Progenitor cell of endocrine pancreas (in vitro differentiated cells): ENCODE measurements at regions not wholly inside any gene's neighbourhood (a gene's known extent, or its start where the extent isn't known, plus 50 kb on each side); places are given as distances from the start of the nearest gene placed in this dataset.

Experiments used
- DNase-seq: peaks from one replicate; pipeline ENCODE4 v3.0.0; 2021; ENCODE audit warnings: low spot score; ENCODE audit not compliant: unreplicated experiment
- H3K27ac Mint-ChIP-seq: 2 replicates; pipeline ENCODE4 v1.8.0; 2021; ENCODE audit warnings: mild to moderate bottlenecking, moderate library complexity, mixed read lengths
- H3K27me3 Mint-ChIP-seq: 2 replicates; pipeline ENCODE4 v1.8.0; 2021; ENCODE audit warnings: mixed read lengths
- H3K36me3 Mint-ChIP-seq: 2 replicates; pipeline ENCODE4 v1.8.0; 2022; ENCODE audit warnings: mixed read lengths; ENCODE audit not compliant: insufficient read depth
- H3K4me1 Mint-ChIP-seq: 2 replicates; pipeline ENCODE4 v1.8.0; 2021; ENCODE audit warnings: low read depth, mixed read lengths
- H3K4me3 Mint-ChIP-seq: 2 replicates; pipeline ENCODE4 v1.8.0; 2021; ENCODE audit warnings: low read depth, mild to moderate bottlenecking, moderate library complexity, mixed read lengths
- H3K9me3 Mint-ChIP-seq: 2 replicates; pipeline ENCODE4 v1.8.0; 2021; ENCODE audit warnings: low read depth, mixed read lengths
- CTCF ChIP-seq: fragments of 200-600 bp; sonication (generic); IDR thresholded peaks from one replicate; pipeline ENCODE4 v1.5.0; 2021; ENCODE audit warnings: antibody characterized with exemption, mild to moderate bottlenecking; ENCODE audit not compliant: unreplicated experiment

- TF ChIP-seq CTCF: no peak
- peaks cover 40% of the 10 kb centered on the region for H3K4me1 Mint-ChIP-seq
- H3K9me3 Mint-ChIP-seq: no peaks in the 10 kb centered on the region
- H3K27me3 Mint-ChIP-seq: peaks cover 5% of the 10 kb centered on the region
- H3K4me3 Mint-ChIP-seq: no peak overlapping the region
- H3K27ac Mint-ChIP-seq: no peak overlapping the region
- no peak for DNase-seq
- no peaks in the 10 kb centered on the region for H3K36me3 Mint-ChIP-seq
Measured at GRCh38 chr15:96181217-96181616, 149.3 kb upstream of the NR2F2 start.

- no peak for TF ChIP-seq CTCF
- Mint-ChIP-seq H3K27me3 (peaks cover 5% of the 10 kb centered on the region), H3K4me1 (peaks cover 40% of the 10 kb centered on the region), H3K4me3 (no peak overlapping the region), H3K27ac (no peak overlapping the region), H3K9me3 (no peaks in the 10 kb centered on the region), H3K36me3 (no peaks in the 10 kb centered on the region)
- DNase-seq: no peak
Measured at GRCh38 chr15:96181873-96182301, 148.6 kb upstream of the NR2F2 start.

- TF ChIP-seq CTCF: no peak
- no peaks in the 10 kb centered on the region for H3K36me3 Mint-ChIP-seq
- peaks cover 5% of the 10 kb centered on the region for H3K27me3 Mint-ChIP-seq
- H3K9me3 Mint-ChIP-seq: no peaks in the 10 kb centered on the region
- H3K27ac Mint-ChIP-seq: peak overlapping the region; percentile 88
- H3K4me1 Mint-ChIP-seq: peaks cover 40% of the 10 kb centered on the region
- no peak overlapping the region for H3K4me3 Mint-ChIP-seq
- DNase-seq: no peak
Measured at GRCh38 chr15:96182736-96183513, 147.6 kb upstream of the NR2F2 start.

- Mint-ChIP-seq H3K9me3 (no peaks in the 10 kb centered on the region), H3K27me3 (peaks cover 5% of the 10 kb centered on the region), H3K27ac (peak overlapping the region; percentile 88), H3K36me3 (no peaks in the 10 kb centered on the region), H3K4me1 (peaks cover 40% of the 10 kb centered on the region), H3K4me3 (peak overlapping the region; percentile 42)
- no peak for TF ChIP-seq CTCF
- DNase-seq: no peak
Measured at GRCh38 chr15:96183514-96183850, 147.0 kb upstream of the NR2F2 start.

GRCh38 chr15:96183867-96184266 lies 146.6 kb upstream of the NR2F2 start:
- no peak for TF ChIP-seq CTCF
- Mint-ChIP-seq H3K27ac (peak overlapping the region; percentile 88), H3K27me3 (peaks cover 5% of the 10 kb centered on the region), H3K4me1 (peaks cover 40% of the 10 kb centered on the region), H3K4me3 (peak overlapping the region; percentile 42), H3K36me3 (no peaks in the 10 kb centered on the region), H3K9me3 (no peaks in the 10 kb centered on the region)
- no peak for DNase-seq
